CD4-positive, alpha-beta T cell treated with Interferon gamma for 1 hour (primary cell): ENCODE measurements at regions not wholly inside any gene's neighbourhood (a gene's known extent, or its start where the extent isn't known, plus 50 kb on each side); places are given as distances from the start of the nearest gene placed in this dataset.
"Not testable (repeated sequence)": the region's sequence is repeated elsewhere in the genome, so short reads cannot be mapped to it uniquely, and the experiment has no call there.

Experiments
- DNase-seq: peaks from one replicate; pipeline ENCODE4 v3.0.0-alpha.2; 2020

DNA sequence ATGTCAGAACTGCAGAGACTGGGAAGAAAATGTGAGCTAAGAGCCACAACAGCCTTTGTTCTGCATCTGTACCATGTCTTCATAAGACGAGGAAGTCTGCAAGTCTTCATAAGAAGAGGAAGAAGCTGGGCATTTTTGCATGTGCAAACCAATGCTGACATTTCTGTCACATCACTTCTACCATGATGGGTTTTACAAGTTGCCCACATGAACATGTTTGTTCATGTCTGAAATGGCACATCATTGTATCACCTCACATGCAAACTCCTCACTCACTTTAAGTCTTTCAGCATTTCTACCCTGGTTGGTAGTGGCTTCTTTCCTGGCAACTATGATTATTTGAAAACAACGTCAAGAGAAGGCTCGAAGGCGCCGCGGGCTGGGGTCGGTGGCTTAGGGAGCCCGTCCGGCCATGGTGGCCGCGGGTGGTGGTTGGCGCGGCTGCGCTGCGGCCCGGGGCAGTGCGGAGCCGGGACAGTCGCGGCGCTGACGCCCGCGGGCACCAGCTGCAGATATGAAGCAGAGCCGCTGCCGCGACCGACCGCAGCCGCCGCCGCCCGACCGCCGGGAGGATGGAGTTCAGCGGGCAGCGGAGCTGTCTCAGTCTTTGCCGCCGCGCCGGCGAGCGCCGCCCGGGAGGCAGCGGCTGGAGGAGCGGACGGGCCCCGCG, 433.1 kb upstream of the WWC1 start:
- not testable (repeated sequence) for DNase-seq

GRCh38 chr5:167861129-167861927, 430.1 kb upstream of the WWC1 start:
- no peak for DNase-seq

DNA sequence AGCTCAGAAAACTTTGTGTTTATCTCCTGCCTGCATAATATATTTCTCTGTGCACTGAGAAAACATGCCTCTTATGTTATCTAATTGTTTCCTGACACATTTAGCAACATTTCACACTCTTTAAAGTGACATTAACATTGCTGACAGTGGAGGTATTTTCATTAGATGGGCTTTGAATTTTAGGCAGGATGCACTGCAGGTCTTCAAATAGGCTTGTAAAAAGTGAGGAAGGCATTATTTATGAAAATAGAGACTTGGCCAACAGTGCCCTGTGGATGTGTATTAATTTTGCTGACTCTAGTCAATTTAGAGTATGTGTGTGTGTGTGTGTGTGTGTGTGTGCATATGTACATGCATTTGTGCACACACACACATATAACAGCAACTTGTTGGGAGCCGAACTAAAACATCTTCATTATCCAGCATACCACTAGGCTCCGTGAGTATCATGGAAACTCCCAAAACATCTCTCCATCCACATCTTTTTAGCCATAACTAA, 429.5 kb upstream of the WWC1 start:
- no peak for DNase-seq

DNA sequence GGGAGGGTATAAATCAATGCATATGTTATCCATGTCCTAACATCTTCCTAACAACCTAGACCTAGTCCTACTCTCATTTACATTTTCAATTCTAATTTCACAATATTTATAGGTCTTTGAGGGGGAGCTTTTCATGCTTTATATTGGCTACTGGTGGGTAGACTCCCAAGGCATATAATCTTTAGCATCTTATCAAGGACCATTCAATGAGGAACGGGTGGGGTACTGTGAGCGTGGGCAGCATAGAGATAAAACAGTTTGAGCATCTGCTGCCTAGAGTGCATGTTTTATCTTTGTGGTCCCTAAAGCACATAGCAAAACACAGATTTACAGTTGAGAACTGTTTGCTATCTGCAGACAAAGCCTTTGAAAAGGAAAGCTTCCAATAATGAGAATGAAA, 427.6 kb upstream of the WWC1 start:
- no peak for DNase-seq

GRCh38 chr5:167864801-167865200, 426.6 kb upstream of the WWC1 start:
- DNase-seq, result no peak

DNA sequence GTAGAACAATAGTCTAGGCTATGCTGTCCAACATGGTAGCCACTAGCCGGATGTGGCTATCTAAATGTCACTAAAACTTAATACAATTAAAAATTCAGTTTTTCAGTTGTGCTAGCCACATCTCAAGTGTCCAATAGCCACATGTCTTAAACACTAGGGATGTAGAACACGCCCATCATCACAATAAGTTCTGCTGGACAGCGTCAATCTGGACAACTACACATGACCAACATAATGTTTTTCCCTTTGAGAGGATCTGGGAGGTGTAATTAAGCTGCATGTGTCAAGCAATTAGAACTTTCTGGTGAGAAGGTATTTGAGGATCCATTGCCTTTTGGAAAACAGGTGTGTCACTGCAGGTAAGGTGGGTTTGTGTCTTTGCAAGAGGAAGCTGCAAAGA, 424.6 kb upstream of the WWC1 start:
- DNase-seq, result no peak

- no peak for DNase-seq
Measured at GRCh38 chr5:167867281-167867680, 424.2 kb upstream of the WWC1 start.

DNA sequence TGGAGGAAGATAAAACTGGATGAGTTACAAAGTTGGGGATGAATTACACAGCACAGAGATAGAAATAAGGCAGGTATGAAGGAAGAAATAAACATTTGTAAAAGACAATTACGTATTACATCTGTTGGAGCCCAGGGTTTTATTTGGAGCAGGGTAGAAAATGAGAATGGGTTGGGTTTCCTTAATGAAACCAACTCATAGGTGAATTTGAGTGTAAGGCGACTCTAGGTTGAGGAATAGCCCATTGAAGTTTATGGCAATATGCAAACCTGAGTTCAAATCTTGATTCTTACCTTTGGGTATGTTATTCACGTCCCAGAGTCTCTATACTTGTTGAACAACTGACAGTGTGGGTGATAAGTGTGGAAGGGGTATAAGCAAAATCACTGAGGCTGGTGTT, 422.3 kb upstream of the WWC1 start:
- no peak for DNase-seq

GRCh38 chr5:167870055-167870454, 421.4 kb upstream of the WWC1 start:
- DNase-seq, result no peak

DNA sequence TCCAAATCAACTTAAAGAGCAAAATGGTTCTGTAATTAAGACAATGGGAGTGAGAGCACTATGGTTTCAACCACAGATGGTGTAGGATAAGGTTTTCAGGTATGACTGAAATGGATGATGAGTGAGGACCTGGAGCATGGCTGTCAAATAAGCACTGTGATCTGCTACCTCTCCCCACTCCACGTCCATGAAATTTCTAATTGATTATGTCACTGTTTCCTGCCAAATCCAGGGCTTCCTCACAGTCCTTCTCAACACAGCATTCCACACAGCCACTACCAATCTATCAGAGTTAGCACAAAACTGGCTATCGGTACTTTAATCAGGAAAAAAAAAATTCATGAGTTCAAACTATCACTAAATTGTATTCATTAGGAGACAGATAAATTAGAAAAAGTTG, 420.4 kb upstream of the WWC1 start:
- no peak for DNase-seq

GRCh38 chr5:167872791-167873190, 418.7 kb upstream of the WWC1 start:
- no peak for DNase-seq

DNA sequence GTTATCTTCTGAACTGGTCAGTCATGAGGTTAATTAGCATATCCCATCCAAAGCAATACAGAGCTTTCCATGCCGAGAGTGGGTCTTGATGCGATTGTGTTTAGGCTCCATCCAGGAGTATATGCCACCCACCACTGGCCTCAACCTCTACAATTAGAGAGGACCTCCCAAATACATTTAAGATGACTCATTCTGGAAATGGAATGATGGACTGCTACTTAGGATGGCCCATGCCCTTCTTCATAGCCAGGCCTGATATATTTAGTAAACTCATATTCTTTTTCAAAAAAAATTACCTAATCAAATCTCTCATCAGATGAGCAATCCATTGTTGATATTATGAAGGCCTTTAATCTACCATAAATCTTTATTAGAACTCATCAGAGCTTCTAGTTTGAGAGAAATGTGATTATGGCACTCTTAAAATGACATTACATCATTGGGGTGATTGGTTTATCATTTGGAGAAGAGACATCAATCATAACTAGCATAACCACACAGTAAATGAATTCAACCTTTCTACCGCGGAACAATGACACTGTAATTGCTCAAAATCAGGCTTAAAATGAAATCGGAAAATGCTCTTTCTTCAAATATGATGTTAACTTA, 414.2 kb upstream of the WWC1 start:
- no peak for DNase-seq

DNA sequence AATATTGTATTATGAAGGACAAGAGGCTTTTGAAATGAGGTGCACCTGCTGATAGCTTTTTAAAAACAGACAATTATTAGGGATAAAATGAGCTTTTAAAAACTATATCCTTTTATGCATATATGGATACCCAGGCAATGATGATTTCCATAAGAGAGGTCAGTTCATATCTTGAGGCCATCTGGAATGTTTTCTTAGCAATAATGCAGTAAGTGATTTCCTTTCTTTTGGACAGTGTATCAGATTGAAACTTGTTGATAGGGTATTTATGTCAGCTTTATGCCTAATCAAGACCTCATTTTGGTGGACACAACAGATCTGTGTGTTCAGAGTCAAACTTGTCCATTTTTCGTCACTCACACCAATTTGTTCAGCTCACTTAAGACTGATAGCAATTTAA, 413.5 kb upstream of the WWC1 start:
- DNase-seq, result no peak

GRCh38 chr5:167880420-167880819, 411.0 kb upstream of the WWC1 start:
- DNase-seq, result no peak

- DNase-seq, result no peak
Measured at GRCh38 chr5:167881041-167881440, 410.4 kb upstream of the WWC1 start.

GRCh38 chr5:167886196-167886595, 405.2 kb upstream of the WWC1 start:
- no peak for DNase-seq

DNA sequence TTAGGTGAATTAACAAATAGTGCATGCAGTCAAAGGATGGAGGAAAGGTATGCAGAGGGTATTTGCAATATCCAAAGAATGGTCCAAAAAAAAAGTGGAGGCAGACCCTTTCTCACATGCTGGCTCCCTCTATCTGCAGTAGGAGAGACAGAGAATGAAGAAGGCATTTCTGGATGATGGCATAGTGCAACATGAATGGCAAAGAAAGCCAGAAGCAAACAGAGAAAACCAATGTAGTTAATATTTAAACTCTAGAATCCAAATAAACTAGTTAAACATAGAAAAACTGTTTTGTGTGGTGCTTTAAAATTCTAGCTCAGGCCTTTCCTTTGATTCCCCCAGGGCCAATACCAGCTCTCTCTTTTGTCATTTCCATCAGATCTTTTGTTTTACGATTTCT, 403.1 kb upstream of the WWC1 start:
- no peak for DNase-seq

- no peak for DNase-seq
Measured at GRCh38 chr5:167889276-167889675, 402.2 kb upstream of the WWC1 start.

GRCh38 chr5:167892352-167893115, 398.9 kb upstream of the WWC1 start:
- no peak for DNase-seq

GRCh38 chr5:167893271-167893670, 398.2 kb upstream of the WWC1 start:
- DNase-seq, result no peak

GRCh38 chr5:167894631-167895472, 396.6 kb upstream of the WWC1 start:
- no peak for DNase-seq
